ENCODE measurements at regions not wholly inside any gene's neighbourhood (a gene's known extent, or its start where the extent isn't known, plus 50 kb on each side); places are given as distances from the start of the nearest gene placed in this dataset.
"Not testable (repeated sequence)": the region's sequence is repeated elsewhere in the genome, so short reads cannot be mapped to it uniquely, and the experiment has no call there.

GRCh38 chr7:131057015-131057793, 270.5 kb upstream of the MKLN1 start:
- peak; percentile 59 for DNase-seq

- DNase-seq, result peak; percentile 45
Measured at GRCh38 chr7:131057794-131058070, 269.9 kb upstream of the MKLN1 start.

- not testable (repeated sequence) for DNase-seq
Measured at GRCh38 chr7:131058561-131059288, 269.0 kb upstream of the MKLN1 start.

GRCh38 chr7:131059401-131059800, 268.3 kb upstream of the MKLN1 start:
- not testable (repeated sequence) for DNase-seq

GRCh38 chr7:131061158-131061557, 266.5 kb upstream of the MKLN1 start:
- DNase-seq, result no peak

GRCh38 chr7:131061818-131062217, 265.9 kb upstream of the MKLN1 start:
- no peak for DNase-seq

- DNase-seq, result no peak
Measured at GRCh38 chr7:131066635-131067034, 261.0 kb upstream of the MKLN1 start.

GRCh38 chr7:131067220-131067619, 260.5 kb upstream of the MKLN1 start:
- DNase-seq, result no peak

GRCh38 chr7:131068604-131069021, 259.1 kb upstream of the MKLN1 start:
- DNase-seq, result no peak

- peak; percentile 38 for DNase-seq
Measured at GRCh38 chr7:131071786-131072504, 255.7 kb upstream of the MKLN1 start.

- DNase-seq, result no peak
Measured at GRCh38 chr7:131072505-131073091, 255.1 kb upstream of the MKLN1 start.

- DNase-seq, result no peak
Measured at GRCh38 chr7:131074043-131074442, 253.6 kb upstream of the MKLN1 start.

GRCh38 chr7:131074585-131074984, 253.1 kb upstream of the MKLN1 start:
- DNase-seq, result no peak

- no peak for DNase-seq
Measured at GRCh38 chr7:131075406-131075805, 252.3 kb upstream of the MKLN1 start.

- DNase-seq, result no peak
Measured at GRCh38 chr7:131076032-131076431, 251.6 kb upstream of the MKLN1 start.

GRCh38 chr7:131076711-131077181, 250.9 kb upstream of the MKLN1 start:
- no peak for DNase-seq

- no peak for DNase-seq
Measured at GRCh38 chr7:131077735-131078134, 249.9 kb upstream of the MKLN1 start.

- DNase-seq, result no peak
Measured at GRCh38 chr7:131080754-131081153, 246.9 kb upstream of the MKLN1 start.

- no peak for DNase-seq
Measured at GRCh38 chr7:131081308-131081707, 246.4 kb upstream of the MKLN1 start.

GRCh38 chr7:131083781-131084180, 243.9 kb upstream of the MKLN1 start:
- DNase-seq, result no peak

- not testable (repeated sequence) for DNase-seq
Measured at GRCh38 chr7:131084336-131084735, 243.3 kb upstream of the MKLN1 start.

- no peak for DNase-seq
Measured at GRCh38 chr7:131087756-131088658, 239.7 kb upstream of the MKLN1 start.
